Transverse colon (tissue), 3 donors: ENCODE measurements at regions not wholly inside any gene's neighbourhood (a gene's known extent, or its start where the extent isn't known, plus 50 kb on each side); places are given as distances from the start of the nearest gene placed in this dataset.

Experiments
- POLR2A ChIP-seq: fragments of 450-650 bp; IDR thresholded peaks from one replicate; pipeline ENCODE4 v1.6.1; 2016; ENCODE audit warnings: antibody characterized with exemption, mild to moderate bottlenecking, moderate library complexity
- TF ChIP-seq, protein P1 (sequence below), 5 experiments: fragments of 200-600 bp in 3 of 5; fragments of 450-650 bp in 2 of 5; sonication (generic) in 3 of 5; IDR thresholded peaks; 1 replicate in 2 of 5; 2 replicates in 3 of 5; pipeline ENCODE4 v1.5.1; 2016 to 2017; ENCODE audit warnings: antibody characterized with exemption in 5 of 5, inconsistent platforms in 3 of 5, mild to moderate bottlenecking in 2 of 5, moderate library complexity in 1 of 5

DNA sequence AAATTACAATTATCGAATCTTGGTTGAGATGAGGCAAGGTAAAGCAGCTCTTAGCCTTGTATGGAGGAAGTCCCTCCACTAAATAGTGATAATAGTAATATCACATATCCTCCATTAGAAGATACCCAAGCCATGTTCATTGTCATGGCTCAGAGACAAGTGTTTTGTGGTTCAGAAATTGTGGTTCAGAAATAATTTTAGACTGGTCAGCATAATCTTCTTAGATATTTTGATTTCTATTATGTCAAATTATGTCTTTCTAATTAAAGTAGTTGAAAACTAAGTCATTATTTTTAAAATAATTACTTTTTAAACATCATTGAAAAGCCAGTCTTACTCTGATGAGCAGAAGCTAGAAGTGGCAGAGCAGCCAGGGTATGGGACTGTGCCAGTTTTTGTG is 507.7 kb downstream of the HTR7 start:
- TF ChIP-seq, protein P1, sequence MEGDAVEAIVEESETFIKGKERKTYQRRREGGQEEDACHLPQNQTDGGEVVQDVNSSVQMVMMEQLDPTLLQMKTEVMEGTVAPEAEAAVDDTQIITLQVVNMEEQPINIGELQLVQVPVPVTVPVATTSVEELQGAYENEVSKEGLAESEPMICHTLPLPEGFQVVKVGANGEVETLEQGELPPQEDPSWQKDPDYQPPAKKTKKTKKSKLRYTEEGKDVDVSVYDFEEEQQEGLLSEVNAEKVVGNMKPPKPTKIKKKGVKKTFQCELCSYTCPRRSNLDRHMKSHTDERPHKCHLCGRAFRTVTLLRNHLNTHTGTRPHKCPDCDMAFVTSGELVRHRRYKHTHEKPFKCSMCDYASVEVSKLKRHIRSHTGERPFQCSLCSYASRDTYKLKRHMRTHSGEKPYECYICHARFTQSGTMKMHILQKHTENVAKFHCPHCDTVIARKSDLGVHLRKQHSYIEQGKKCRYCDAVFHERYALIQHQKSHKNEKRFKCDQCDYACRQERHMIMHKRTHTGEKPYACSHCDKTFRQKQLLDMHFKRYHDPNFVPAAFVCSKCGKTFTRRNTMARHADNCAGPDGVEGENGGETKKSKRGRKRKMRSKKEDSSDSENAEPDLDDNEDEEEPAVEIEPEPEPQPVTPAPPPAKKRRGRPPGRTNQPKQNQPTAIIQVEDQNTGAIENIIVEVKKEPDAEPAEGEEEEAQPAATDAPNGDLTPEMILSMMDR (IDR thresholded peaks at IDR 0.05): no peak
- no peak for TF ChIP-seq POLR2A
